ENCODE measurements at regions not wholly inside any gene's neighbourhood (a gene's known extent, or its start where the extent isn't known, plus 50 kb on each side); places are given as distances from the start of the nearest gene placed in this dataset.

GRCh38 chr12:74598819-74599218 lies 61.2 kb downstream of the ATXN7L3B start:
- TF ChIP-seq CTCF (IDR thresholded peaks at IDR 0.05; ENCODE audit: borderline replicate concordance, extremely low read depth, low read length, poor library complexity, severe bottlenecking), result no peak
- no peak for TF ChIP-seq EZH2 (IDR thresholded peaks at IDR 0.05; ENCODE audit: borderline replicate concordance, low read depth, low read length, severe bottlenecking)

Measured in DND-41 (cell line).